ENCODE measurements at regions not wholly inside any gene's neighbourhood (a gene's known extent, or its start where the extent isn't known, plus 50 kb on each side); places are given as distances from the start of the nearest gene placed in this dataset.

DNA sequence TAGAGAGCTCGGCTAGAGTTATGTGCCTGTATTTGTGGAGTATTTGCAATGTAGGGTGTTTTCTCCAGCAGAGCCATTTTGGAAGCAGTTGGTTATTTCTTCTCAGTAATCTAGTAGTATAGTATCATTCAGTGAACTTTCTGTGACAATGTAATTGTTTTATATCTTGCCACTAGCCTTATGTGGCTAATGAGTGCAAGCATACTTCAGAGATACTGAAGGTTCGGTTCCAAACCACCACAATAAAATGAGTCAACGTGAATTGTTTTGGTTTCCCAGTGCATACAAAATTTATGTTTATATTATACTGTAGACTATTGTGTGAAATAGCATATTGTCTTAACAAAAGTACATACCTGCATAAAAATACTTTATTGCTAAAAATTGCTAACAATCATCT, 286.9 kb upstream of the TBL1XR1 start:
- H3K27ac ChIP-seq (ENCODE audit: low read length) = no peak overlapping the region
- peaks cover 4% of the 10 kb centered on the region for H3K9me3 ChIP-seq (ENCODE audit: control insufficient read depth, low read depth, low read length)
- no peak for DNase-seq
- H3K4me1 ChIP-seq (ENCODE audit: control insufficient read depth, insufficient read depth, low read length) = peaks cover 6% of the 10 kb centered on the region
- no peaks in the 10 kb centered on the region for H3K36me3 ChIP-seq (ENCODE audit: control insufficient read depth, insufficient read depth, low read length)
- no peaks in the 10 kb centered on the region for H3K27me3 ChIP-seq (ENCODE audit: control insufficient read depth, insufficient read depth, low read length)
- H3K4me3 ChIP-seq (ENCODE audit: low read length) = no peak overlapping the region
- WGBS (ENCODE audit: insufficient coverage, low lambda C conversion rate) = no CpG with 5 or more reads among the region's 3 CpGs

DNA sequence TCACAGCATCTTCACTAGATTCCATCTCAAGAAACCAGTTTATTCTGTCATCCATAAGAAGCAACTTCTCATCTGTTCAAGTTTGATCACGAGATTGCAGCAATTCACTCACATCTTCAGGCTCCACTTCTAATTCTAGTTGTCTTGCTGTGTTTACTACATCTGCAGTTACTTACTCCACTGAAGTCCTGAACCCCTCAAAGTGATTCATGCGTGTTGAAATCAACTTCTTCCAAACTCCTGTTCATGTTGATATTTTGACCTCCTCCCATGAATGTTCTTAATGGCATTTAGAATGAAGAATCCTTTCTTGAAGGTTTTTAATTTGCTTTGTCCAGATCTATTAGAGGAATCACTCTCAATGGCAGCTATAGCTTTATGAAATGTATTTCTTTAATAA, 287.6 kb upstream of the TBL1XR1 start:
- H3K4me3 ChIP-seq (ENCODE audit: low read length) = no peak overlapping the region
- peaks cover 4% of the 10 kb centered on the region for H3K9me3 ChIP-seq (ENCODE audit: control insufficient read depth, low read depth, low read length)
- peaks cover 6% of the 10 kb centered on the region for H3K4me1 ChIP-seq (ENCODE audit: control insufficient read depth, insufficient read depth, low read length)
- no peak overlapping the region for H3K27ac ChIP-seq (ENCODE audit: low read length)
- H3K27me3 ChIP-seq (ENCODE audit: control insufficient read depth, insufficient read depth, low read length) = no peaks in the 10 kb centered on the region
- no peak for DNase-seq
- no CpG with 5 or more reads among the region's 2 CpGs for WGBS (ENCODE audit: insufficient coverage, low lambda C conversion rate)
- no peaks in the 10 kb centered on the region for H3K36me3 ChIP-seq (ENCODE audit: control insufficient read depth, insufficient read depth, low read length)

DNA sequence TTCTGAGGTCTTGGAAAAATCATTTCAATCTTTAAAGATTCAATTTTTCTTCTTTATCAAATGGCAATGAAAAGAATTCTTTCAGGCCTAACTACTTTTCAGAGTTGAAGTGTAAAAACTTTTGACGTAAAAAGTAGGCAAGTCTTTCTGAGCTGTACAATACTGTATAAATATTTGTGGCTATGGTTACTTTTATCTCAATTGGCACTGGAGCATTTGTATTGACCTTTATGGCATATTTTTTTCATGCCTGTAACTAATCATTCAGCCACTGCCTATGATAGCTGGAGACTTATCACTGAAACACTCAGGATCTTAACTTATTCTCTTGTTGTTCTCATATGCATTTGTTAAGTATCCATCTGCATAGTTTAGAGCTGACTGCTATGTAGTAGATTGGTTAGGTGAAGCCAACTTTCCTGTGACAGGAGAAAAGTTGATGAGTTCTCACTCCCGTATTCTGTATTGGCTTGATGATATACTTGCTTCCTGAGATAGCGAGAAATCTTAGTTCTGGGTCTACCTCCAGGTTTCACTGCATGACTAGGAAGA, 290.4 kb upstream of the TBL1XR1 start:
- no peaks in the 10 kb centered on the region for H3K36me3 ChIP-seq (ENCODE audit: control insufficient read depth, insufficient read depth, low read length)
- H3K27ac ChIP-seq (ENCODE audit: low read length) = no peak overlapping the region
- DNase-seq = no peak
- H3K27me3 ChIP-seq (ENCODE audit: control insufficient read depth, insufficient read depth, low read length) = no peaks in the 10 kb centered on the region
- H3K4me3 ChIP-seq (ENCODE audit: low read length) = no peak overlapping the region
- H3K9me3 ChIP-seq (ENCODE audit: control insufficient read depth, low read depth, low read length) = peaks cover 4% of the 10 kb centered on the region
- peaks cover 6% of the 10 kb centered on the region for H3K4me1 ChIP-seq (ENCODE audit: control insufficient read depth, insufficient read depth, low read length)
- no CpG with 5 or more reads among the region's 3 CpGs for WGBS (ENCODE audit: insufficient coverage, low lambda C conversion rate)

DNA sequence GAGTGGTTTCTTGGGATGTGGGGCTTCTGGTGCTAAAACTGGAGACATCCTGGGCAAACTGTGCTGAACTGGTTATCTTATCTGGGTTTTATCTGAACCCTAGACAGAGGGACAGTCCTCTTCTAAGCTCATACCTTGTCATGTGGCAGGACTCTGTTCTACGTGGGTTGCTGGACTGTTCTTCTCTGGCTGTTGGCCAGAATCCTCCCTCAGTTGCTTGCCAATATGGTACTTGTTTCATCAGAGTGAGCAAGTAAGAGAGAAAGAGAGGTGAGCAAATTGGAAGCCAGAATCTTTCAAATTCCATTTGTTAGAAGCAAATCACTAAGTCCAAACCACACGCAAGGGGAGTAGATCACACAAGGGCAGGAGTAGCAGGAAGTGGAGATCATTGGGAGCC, 291.5 kb upstream of the TBL1XR1 start:
- Histone ChIP-seq H3K4me1 (ENCODE audit: control insufficient read depth, insufficient read depth, low read length) (no peaks in the 10 kb centered on the region), H3K36me3 (ENCODE audit: control insufficient read depth, insufficient read depth, low read length) (no peaks in the 10 kb centered on the region), H3K9me3 (ENCODE audit: control insufficient read depth, low read depth, low read length) (peaks cover 4% of the 10 kb centered on the region), H3K27me3 (ENCODE audit: control insufficient read depth, insufficient read depth, low read length) (no peaks in the 10 kb centered on the region), H3K27ac (ENCODE audit: low read length) (no peak overlapping the region), H3K4me3 (ENCODE audit: low read length) (no peak overlapping the region)
- no CpG with 5 or more reads among the region's 2 CpGs for WGBS (ENCODE audit: insufficient coverage, low lambda C conversion rate)
- DNase-seq = no peak

DNA sequence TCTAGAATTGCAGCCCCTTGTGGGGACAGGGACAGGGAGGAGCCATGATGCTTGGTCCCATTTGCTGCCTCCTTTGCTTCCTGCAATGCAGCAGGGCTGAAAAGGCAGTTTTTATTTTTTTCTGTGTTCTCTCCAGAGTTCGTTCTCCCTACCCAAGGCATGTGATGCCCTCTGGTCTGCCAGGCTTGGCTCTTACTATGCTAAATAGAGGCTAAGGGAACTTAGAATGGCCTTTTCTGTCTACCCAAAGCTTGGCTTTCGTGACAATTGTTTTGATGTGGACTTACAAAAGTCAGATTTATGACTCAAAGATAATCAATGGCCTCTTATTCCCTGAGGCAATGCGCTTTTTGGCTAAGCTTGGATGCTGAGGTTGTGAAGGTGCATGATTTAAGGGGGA, 293.3 kb upstream of the TBL1XR1 start:
- H3K9me3 ChIP-seq (ENCODE audit: control insufficient read depth, low read depth, low read length) = no peaks in the 10 kb centered on the region
- H3K4me1 ChIP-seq (ENCODE audit: control insufficient read depth, insufficient read depth, low read length) = peaks cover under 1% of the 10 kb centered on the region
- no peak overlapping the region for H3K4me3 ChIP-seq (ENCODE audit: low read length)
- DNase-seq = no peak
- 100% methylated on average over 1 of the region's 3 CpGs for WGBS (ENCODE audit: insufficient coverage, low lambda C conversion rate)
- no peaks in the 10 kb centered on the region for H3K36me3 ChIP-seq (ENCODE audit: control insufficient read depth, insufficient read depth, low read length)
- no peaks in the 10 kb centered on the region for H3K27me3 ChIP-seq (ENCODE audit: control insufficient read depth, insufficient read depth, low read length)
- H3K27ac ChIP-seq (ENCODE audit: low read length) = no peak overlapping the region

GRCh38 chr3:177491296-177492032, 294.2 kb upstream of the TBL1XR1 start:
- no peaks in the 10 kb centered on the region for H3K36me3 ChIP-seq (ENCODE audit: control insufficient read depth, insufficient read depth, low read length)
- peak in 1 of 2 donors; percentile 32 for DNase-seq
- no peak overlapping the region for H3K4me3 ChIP-seq (ENCODE audit: low read length)
- H3K4me1 ChIP-seq (ENCODE audit: control insufficient read depth, insufficient read depth, low read length) = peaks cover 6% of the 10 kb centered on the region
- H3K27me3 ChIP-seq (ENCODE audit: control insufficient read depth, insufficient read depth, low read length) = no peaks in the 10 kb centered on the region
- WGBS (ENCODE audit: insufficient coverage, low lambda C conversion rate) = 60% methylated on average over 3 of the region's 7 CpGs
- H3K9me3 ChIP-seq (ENCODE audit: control insufficient read depth, low read depth, low read length) = no peaks in the 10 kb centered on the region
- H3K27ac ChIP-seq (ENCODE audit: low read length) = peak overlapping the region; percentile 8

DNA sequence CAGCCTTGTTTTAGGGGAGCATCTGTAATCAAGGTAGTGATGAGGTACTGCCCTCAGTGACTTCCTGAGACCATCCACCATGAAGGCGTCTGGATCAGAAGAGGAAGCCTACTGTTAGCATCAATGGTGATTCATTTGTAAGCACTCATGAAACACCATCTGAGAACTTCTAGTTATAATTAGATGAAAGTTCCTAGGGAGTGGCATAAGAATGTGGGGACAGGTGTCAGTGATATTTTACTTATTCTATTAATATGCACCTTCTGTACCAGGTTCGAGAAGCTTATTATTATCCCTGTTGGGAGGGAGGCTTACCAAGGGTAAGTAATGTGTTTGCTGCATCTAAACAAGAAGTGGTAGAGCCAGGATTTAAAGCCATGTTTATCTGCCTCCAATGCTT, 295.8 kb upstream of the TBL1XR1 start:
- Histone ChIP-seq H3K4me3 (ENCODE audit: low read length) (no peak overlapping the region), H3K9me3 (ENCODE audit: control insufficient read depth, low read depth, low read length) (no peaks in the 10 kb centered on the region), H3K27ac (ENCODE audit: low read length) (no peak overlapping the region), H3K36me3 (ENCODE audit: control insufficient read depth, insufficient read depth, low read length) (no peaks in the 10 kb centered on the region), H3K27me3 (ENCODE audit: control insufficient read depth, insufficient read depth, low read length) (no peaks in the 10 kb centered on the region), H3K4me1 (ENCODE audit: control insufficient read depth, insufficient read depth, low read length) (peaks cover 6% of the 10 kb centered on the region)
- no CpG with 5 or more reads among the region's 2 CpGs for WGBS (ENCODE audit: insufficient coverage, low lambda C conversion rate)
- no peak for DNase-seq

GRCh38 chr3:177494216-177494615, 296.9 kb upstream of the TBL1XR1 start:
- Histone ChIP-seq H3K4me1 (ENCODE audit: control insufficient read depth, insufficient read depth, low read length) (peaks cover 12% of the 10 kb centered on the region), H3K4me3 (ENCODE audit: low read length) (no peak overlapping the region), H3K27me3 (ENCODE audit: control insufficient read depth, insufficient read depth, low read length) (no peaks in the 10 kb centered on the region), H3K36me3 (ENCODE audit: control insufficient read depth, insufficient read depth, low read length) (no peaks in the 10 kb centered on the region), H3K9me3 (ENCODE audit: control insufficient read depth, low read depth, low read length) (peaks cover 2% of the 10 kb centered on the region), H3K27ac (ENCODE audit: low read length) (no peak overlapping the region)
- WGBS (ENCODE audit: insufficient coverage, low lambda C conversion rate) = no CpG with 5 or more reads among the region's 3 CpGs
- DNase-seq = no peak

- Histone ChIP-seq H3K27ac (ENCODE audit: low read length) (no peak overlapping the region), H3K4me1 (ENCODE audit: control insufficient read depth, insufficient read depth, low read length) (peaks cover 18% of the 10 kb centered on the region), H3K9me3 (ENCODE audit: control insufficient read depth, low read depth, low read length) (peaks cover 2% of the 10 kb centered on the region), H3K36me3 (ENCODE audit: control insufficient read depth, insufficient read depth, low read length) (no peaks in the 10 kb centered on the region), H3K4me3 (ENCODE audit: low read length) (no peak overlapping the region), H3K27me3 (ENCODE audit: control insufficient read depth, insufficient read depth, low read length) (no peaks in the 10 kb centered on the region)
- peak in 1 of 2 donors; percentile 59 for DNase-seq
Observed at GRCh38 chr3:177495566-177495965, 298.3 kb upstream of the TBL1XR1 start.

- Histone ChIP-seq H3K27me3 (ENCODE audit: control insufficient read depth, insufficient read depth, low read length) (no peaks in the 10 kb centered on the region), H3K36me3 (ENCODE audit: control insufficient read depth, insufficient read depth, low read length) (no peaks in the 10 kb centered on the region), H3K4me3 (ENCODE audit: low read length) (no peak overlapping the region), H3K4me1 (ENCODE audit: control insufficient read depth, insufficient read depth, low read length) (peaks cover 18% of the 10 kb centered on the region), H3K27ac (ENCODE audit: low read length) (no peak overlapping the region), H3K9me3 (ENCODE audit: control insufficient read depth, low read depth, low read length) (peaks cover 2% of the 10 kb centered on the region)
- no CpG with 5 or more reads among the region's 5 CpGs for WGBS (ENCODE audit: insufficient coverage, low lambda C conversion rate)
- DNase-seq = peak in 1 of 2 donors; percentile 77
Observed at GRCh38 chr3:177498037-177498857, 301.0 kb upstream of the TBL1XR1 start.

Data from large intestine (tissue), 3 donors.